ENCODE measurements at regions not wholly inside any gene's neighbourhood (a gene's known extent, or its start where the extent isn't known, plus 50 kb on each side); places are given as distances from the start of the nearest gene placed in this dataset.

DNA sequence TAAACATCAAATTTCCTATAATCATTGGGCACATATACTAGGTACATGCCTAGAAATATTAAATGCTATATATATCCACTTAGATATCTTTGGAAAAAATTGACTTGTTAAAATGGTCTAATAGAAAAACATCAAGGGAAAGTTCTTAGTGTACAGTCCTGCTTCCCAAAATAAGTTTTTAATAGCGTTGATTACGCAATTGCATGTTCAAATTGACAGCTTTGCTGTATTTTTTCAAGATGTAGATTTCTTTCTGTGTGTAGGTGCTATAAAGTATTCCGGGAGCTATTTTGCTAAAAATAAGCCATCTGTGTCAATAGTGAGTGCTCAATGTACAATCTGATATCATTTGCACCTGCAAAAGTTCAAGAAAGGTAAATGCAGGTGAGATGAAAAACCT lies 463.9 kb upstream of the ATP2B1 start:
- DNase-seq, result no peak
- Histone ChIP-seq H3K4me3 (replicated peaks in 1 of 3) (no peak overlapping the region), H3K27ac (no peak overlapping the region), H3K27me3 (no peaks in the 10 kb centered on the region), H3K9me3 (no peaks in the 10 kb centered on the region), H3K4me1 (no peaks in the 10 kb centered on the region), H3K36me3 (no peaks in the 10 kb centered on the region)
- 93% methylated on average over 3 of the region's 3 CpGs for WGBS, 2 donors
- intact Hi-C loops (cut with DNase I), result no loop called here
- no peak for TF ChIP-seq POLR2A (IDR thresholded peaks at IDR 0.05)
- TF ChIP-seq, protein P1, sequence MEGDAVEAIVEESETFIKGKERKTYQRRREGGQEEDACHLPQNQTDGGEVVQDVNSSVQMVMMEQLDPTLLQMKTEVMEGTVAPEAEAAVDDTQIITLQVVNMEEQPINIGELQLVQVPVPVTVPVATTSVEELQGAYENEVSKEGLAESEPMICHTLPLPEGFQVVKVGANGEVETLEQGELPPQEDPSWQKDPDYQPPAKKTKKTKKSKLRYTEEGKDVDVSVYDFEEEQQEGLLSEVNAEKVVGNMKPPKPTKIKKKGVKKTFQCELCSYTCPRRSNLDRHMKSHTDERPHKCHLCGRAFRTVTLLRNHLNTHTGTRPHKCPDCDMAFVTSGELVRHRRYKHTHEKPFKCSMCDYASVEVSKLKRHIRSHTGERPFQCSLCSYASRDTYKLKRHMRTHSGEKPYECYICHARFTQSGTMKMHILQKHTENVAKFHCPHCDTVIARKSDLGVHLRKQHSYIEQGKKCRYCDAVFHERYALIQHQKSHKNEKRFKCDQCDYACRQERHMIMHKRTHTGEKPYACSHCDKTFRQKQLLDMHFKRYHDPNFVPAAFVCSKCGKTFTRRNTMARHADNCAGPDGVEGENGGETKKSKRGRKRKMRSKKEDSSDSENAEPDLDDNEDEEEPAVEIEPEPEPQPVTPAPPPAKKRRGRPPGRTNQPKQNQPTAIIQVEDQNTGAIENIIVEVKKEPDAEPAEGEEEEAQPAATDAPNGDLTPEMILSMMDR (IDR thresholded peaks at IDR 0.05), result no peak

DNA sequence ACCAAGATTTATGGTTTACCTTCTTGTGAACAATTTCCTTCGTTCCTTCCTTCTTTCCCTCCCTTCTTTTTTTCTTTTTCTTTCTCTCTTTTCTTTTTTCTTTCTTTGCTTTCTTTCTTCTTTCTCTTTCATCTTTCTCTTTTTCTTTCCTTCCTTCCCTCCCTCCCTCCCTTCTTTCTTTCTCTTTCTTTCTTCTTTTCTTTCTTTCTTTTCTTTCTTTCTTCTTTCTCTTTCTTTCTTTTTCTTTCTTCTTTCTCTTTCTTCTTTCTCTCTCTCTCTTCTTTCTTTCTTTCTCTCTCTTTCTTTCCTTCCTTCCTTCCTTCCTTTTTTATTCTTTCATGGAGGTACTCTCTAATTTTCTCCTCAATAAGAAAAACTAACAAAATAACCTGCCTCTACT lies 462.1 kb upstream of the ATP2B1 start:
- H3K36me3 ChIP-seq, result no peaks in the 10 kb centered on the region
- WGBS, 2 donors, result 96 to 98% methylated on average over 1 of the region's 1 CpG
- no peaks in the 10 kb centered on the region for H3K27me3 ChIP-seq
- no peak overlapping the region for H3K4me3 ChIP-seq (replicated peaks in 1 of 3)
- intact Hi-C loops (cut with DNase I), result no loop called here
- H3K9me3 ChIP-seq, result no peaks in the 10 kb centered on the region
- no peak for TF ChIP-seq POLR2A (IDR thresholded peaks at IDR 0.05)
- TF ChIP-seq, protein P1 (IDR thresholded peaks at IDR 0.05), result no peak
- no peaks in the 10 kb centered on the region for H3K4me1 ChIP-seq
- no peak overlapping the region for H3K27ac ChIP-seq
- DNase-seq, result no peak

DNA sequence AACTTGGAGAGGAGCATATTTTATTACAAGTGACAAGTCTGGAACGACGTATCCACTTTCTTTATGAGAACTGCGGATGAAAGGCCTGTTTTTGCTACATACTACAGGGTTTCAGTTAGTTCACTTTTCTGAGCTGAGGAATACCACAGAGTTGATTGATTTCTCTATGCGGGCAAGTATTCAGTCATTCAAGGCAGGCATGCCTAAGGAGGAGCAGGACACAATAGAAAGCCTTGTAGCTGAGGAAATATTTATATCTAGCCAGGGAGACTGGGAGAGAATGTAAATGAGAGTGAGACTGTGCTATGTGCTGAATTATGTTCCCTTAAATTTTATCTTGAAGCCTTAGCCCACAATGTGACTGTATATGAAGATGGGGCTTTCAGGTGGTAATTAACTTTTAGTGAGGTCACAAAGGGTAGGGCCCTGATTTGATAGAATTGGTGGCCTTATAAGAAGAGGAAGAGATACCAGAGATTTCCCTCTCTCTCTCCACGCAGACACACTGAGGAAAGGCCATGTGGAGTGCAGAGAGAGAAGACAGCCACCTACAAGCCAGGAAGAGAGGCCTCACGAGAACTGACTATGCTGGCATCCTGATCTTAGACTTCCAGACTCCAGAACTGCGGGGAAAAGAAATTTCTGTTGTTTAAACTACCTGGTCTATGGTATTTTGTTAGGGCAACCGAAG lies 459.0 kb upstream of the ATP2B1 start:
- Histone ChIP-seq H3K27ac (no peak overlapping the region), H3K4me1 (no peaks in the 10 kb centered on the region), H3K4me3 (replicated peaks in 1 of 3) (no peak overlapping the region), H3K27me3 (no peaks in the 10 kb centered on the region), H3K9me3 (no peaks in the 10 kb centered on the region), H3K36me3 (no peaks in the 10 kb centered on the region)
- WGBS, 2 donors, result 75 to 84% methylated on average over 8 of the region's 8 CpGs
- DNase-seq, result no peak
- intact Hi-C loops (cut with DNase I), result no loop called here
- TF ChIP-seq, protein P1 (IDR thresholded peaks at IDR 0.05), result no peak
- no peak for TF ChIP-seq POLR2A (IDR thresholded peaks at IDR 0.05)

DNA sequence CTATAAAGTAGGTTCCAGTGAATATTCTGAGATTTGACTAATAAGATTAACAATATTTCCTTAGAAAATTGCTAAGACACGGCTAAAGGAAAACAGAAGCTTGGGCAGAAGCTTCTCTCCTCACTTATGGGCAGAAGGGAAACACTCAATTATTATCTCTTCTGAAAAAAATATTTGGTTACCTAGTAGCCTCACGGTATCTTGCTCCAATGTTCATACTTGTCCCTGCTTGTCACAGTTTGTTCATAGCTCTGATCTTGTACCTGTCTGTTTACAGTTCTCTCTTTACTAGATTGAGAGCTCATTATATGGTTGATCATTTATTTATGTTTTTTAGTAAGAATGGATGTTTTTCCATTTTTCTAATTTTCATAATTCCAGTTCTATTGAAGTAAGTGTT lies 458.0 kb upstream of the ATP2B1 start:
- Histone ChIP-seq H3K4me1 (no peaks in the 10 kb centered on the region), H3K4me3 (replicated peaks in 1 of 3) (no peak overlapping the region), H3K27me3 (no peaks in the 10 kb centered on the region), H3K9me3 (no peaks in the 10 kb centered on the region), H3K27ac (no peak overlapping the region), H3K36me3 (no peaks in the 10 kb centered on the region)
- intact Hi-C loops (cut with DNase I), result no loop called here
- TF ChIP-seq POLR2A (IDR thresholded peaks at IDR 0.05), result no peak
- TF ChIP-seq, protein P1 (IDR thresholded peaks at IDR 0.05), result no peak
- 91 to 98% methylated on average over 2 of the region's 2 CpGs for WGBS, 2 donors
- DNase-seq, result no peak

DNA sequence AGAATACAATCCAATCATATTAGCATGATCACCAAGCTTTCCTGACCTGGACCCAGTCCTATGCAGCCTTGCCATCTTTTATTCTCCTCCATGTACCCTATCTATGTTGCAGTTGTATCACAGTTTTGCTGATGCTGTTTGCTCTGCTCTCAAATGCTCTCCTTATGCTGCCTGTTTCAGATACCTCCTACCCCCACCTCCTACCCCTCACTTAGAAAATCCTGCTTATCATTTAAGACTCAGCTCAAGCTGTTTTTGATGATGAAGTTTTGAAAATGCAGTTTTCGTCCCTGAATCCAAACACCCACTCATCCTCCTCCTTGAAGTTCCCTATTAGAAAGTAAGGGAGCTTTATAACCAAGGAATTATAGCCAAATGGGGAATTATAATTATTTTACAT lies 457.4 kb upstream of the ATP2B1 start:
- Histone ChIP-seq H3K4me3 (replicated peaks in 1 of 3) (no peak overlapping the region), H3K36me3 (no peaks in the 10 kb centered on the region), H3K27ac (no peak overlapping the region), H3K9me3 (no peaks in the 10 kb centered on the region), H3K4me1 (no peaks in the 10 kb centered on the region), H3K27me3 (no peaks in the 10 kb centered on the region)
- TF ChIP-seq POLR2A (IDR thresholded peaks at IDR 0.05), result no peak
- TF ChIP-seq, protein P1 (IDR thresholded peaks at IDR 0.05), result no peak
- 73 to 79% methylated on average over 1 of the region's 1 CpG for WGBS, 2 donors
- intact Hi-C loops (cut with DNase I), result no loop called here
- no peak for DNase-seq

All from thyroid gland (tissue), 4 donors.